NCI-H2171 (cell line): ENCODE measurements at regions not wholly inside any gene's neighbourhood (a gene's known extent, or its start where the extent isn't known, plus 50 kb on each side); places are given as distances from the start of the nearest gene placed in this dataset.

ENCODE experiments used
- DNase-seq: peaks from one replicate; lab custom pipeline; 2025; lab: John Stamatoyannopoulos, UW

DNA sequence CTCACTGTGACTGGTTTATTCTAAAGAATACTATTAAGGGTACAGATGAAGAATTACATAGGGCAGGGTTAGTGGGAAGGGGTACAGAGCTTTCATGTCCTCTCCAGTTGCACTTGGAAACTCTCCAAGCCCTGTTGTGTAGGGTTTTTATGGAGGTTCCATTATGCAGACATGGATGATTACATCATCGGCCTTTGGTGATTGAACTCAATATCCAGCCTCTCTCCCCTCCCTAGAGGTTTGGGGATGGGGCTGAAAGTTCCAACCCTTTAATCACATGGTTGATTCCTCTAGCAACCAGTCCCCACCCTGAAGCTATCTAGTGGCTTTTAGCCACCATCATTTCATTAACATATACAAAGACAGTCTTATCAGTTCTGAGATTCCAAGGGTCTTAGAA is 472.6 kb downstream of the BUD13 start:
- no peak for DNase-seq

DNA sequence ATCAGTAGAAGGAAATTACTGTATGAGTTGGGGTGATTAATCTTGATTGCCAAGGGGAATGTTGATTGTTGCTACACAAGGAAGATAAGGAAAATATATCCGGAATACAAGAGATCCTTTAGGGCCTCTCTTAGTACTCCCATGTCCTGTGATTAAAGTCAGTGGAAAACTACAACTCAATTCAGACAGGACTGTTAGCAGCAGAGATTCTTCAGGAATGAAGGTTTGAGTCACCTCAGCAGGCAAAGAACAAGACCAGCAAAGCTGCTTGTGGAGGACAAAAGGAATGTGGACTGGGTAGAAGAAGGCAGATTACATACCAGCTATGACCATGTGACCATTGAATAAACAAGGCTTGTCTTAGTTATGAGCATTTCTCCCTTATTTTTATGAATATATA is 478.2 kb downstream of the BUD13 start:
- DNase-seq, result no peak

DNA sequence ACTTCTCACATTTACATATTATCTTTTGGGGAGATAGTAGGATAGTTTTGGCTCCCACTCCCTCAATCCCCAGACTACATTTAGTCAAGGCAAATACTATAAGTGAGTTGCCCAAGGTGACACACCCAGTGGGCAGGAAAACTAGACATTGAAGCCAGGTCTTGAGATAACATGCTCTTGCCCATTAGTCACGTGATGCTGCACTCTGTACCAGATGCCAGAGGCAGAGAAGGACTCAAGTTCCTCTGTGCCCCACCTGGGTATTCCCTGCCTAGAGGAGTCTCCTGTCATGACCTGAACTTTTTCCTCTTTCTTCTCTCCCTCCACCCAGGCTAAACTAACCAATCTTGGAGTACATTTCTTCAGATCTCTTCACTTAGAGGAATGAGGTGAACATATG is 484.9 kb downstream of the BUD13 start:
- no peak for DNase-seq

DNA sequence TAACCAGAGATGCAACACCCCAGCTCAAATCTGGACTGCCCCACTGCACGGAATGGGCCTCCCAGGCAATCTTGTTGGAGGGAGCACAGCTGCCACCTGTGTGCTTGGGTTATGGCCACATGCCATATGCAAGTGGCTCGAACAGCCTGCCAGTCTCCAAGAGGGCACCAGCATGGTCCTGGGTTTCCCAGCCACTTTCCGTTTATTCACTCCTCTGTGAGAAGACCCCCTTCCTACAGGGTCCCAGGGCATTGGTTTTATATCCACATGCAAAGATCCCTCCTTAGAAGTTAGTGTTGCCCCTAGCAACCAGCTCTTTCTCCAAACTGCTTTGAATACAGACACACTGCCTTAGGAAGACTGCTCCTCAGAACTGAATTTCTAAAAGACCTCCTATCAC is 487.8 kb downstream of the BUD13 start:
- DNase-seq, result no peak

DNA sequence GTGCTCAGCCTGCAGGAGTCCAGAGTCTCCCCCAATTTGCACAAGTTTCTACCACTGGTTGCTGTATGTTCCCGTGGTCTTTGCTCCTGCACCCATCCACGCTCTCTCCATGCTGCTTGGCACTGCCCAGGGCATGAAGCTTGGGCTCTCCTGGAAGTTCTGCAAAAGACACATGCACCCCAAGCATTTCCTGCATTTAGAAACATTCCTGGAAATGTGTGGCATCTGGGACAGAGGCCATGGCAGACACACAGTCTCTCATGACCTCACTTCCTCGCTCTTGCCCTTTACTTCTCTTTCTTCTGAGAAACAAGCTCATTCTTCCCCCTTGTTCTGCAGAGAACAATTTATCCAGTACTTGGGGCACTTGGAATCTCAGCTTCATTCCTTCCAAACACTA is 489.5 kb downstream of the BUD13 start:
- no peak for DNase-seq

DNA sequence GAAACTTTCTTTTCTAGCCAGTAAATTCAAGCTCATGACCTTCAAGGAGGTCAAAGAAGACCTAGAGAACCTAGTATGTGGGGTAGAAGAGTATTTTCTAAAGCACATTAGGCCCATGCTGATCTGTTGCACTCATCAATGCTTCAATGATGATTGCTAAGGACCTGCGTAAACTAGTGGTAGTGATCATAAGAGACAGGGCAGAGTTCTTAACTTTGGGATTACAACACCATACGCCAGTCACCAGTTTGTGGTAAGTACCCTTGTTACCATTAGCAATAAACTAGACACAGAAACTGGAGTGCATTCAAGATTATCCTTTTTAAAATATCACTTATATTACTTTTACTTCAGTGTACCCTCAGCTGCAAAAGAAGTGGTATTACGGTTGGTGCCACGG is 490.3 kb downstream of the BUD13 start:
- no peak for DNase-seq

DNA sequence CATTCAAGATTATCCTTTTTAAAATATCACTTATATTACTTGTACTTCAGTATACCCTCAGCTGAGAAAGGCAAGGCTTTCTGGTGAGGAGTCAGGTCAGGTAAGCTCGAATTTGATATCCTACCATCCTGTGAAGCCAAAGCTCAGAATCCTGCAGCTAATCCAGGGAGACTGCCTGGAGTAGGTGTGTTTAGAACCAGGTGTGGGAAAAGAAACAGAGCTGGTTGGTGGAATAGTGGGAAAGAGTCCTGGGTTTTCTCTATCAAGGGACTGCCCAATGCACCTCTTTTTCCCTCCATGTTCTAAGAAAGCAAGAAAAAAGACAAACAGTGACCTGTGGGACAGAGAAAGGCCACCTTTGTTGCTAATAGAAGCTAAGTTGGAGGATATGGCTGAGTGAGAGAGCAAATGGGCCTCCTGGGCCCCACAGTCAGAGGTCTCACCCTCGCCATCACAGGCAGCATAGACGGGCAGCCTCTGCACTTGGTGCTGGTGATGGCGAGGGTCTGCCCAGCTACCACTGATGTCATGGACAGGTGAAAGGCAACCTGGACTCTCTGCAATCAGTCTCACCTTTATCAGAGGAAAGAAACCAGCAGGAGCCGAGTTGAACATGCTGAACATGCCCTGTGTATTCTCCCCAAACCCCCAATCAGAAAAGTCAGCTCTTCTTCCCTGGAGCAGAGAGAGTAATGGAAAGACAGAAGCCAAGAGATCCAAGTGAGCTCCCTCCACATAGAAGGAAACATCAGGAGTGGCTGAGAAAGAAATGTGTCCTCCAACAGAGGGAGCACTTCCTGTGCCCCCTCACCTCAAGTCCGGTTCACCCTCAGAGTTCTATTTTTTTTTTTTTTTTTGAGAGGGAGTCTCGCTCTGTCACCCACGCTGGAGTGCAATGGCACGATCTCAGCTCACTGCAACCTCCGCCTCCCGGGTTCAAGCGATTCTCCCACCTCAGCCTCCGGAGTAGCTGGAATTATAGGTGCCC is 491.3 kb downstream of the BUD13 start:
- DNase-seq, result no peak

DNA sequence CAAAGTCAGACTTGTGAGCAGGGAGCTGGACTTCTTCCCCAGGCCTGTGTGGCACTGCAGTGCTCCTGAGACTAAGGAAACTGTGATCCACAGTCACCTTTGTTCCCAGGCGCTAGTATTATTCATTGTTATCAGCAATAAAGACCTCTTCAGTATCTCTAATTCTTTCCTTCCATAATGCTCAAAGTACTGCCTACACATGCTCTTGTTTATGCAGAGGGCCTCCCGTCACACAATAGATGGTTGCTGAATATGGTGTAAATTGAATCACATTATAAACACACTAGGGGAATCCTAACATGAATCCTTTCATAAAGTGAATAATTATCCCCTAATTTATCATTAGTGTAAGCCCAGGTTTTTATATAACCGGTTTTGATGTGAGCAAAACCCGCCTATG is 493.3 kb downstream of the BUD13 start:
- DNase-seq, result no peak

DNA sequence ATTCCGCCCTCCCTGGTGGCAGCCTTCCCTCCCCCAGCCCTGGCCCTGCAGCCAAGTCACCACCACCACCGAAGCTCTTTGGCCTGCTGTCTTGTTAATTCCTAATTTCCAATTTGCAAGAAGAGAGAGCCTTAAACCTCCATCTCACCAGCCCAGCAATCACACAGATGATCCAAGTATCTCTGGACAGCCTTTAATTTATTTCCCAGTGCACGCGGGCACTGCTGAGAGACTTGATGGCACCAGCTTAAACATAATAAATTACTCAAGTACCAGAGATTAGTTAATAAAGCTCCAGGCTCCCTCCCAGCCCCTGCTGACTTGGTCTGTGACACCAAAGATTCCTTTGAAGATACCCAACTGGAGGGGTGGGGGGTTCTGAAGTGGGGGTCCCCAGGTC is 494.7 kb downstream of the BUD13 start:
- no peak for DNase-seq

DNA sequence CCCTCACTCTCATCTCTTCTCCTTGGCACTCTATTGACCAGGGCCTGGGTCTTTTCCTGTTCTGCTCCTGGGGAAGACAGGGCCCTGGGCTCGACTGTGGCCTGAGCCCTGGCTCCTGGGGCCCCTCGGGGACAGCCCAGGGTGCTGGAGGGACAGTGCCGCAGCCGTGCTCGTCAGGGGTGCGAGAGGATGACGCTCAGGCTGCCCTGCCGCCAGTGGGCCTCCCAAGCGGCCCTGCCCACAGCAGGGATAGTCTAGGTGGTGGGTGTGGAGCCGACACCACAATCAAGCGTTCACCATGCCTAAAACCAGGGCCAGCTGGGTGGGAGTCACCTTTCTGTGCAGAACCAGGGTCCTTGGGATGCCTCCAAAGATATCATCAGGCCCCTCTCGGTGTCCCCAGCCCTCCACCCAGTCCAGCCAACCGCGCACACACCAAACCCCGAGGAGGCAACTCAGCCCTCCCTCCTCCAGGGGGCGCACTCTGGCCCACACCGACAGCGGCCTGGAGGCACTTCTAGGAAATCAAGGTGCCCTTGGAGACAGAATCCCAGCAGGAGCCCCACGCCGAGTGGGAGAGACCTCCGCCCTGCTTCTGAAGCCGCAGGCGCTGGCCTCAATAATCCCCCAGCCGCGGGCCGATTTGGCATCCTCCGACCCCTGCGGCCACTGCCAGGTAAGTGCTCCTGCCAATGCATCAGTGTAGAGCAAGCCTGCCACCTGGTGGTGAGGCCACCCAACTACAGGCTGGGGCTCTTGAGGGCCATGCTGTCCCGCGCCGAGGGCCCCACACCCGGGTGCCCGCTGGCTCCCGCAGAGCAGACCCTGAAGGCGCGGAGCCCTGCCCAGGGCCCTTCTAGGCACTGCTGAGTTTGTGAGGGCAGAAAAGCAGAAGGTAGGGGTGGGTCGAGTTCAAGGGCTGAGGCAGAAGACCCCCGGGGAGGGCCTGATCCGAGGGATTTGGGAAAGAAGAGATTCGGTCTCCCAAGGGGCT is 496.4 kb downstream of the BUD13 start:
- peak; percentile 60 for DNase-seq

DNA sequence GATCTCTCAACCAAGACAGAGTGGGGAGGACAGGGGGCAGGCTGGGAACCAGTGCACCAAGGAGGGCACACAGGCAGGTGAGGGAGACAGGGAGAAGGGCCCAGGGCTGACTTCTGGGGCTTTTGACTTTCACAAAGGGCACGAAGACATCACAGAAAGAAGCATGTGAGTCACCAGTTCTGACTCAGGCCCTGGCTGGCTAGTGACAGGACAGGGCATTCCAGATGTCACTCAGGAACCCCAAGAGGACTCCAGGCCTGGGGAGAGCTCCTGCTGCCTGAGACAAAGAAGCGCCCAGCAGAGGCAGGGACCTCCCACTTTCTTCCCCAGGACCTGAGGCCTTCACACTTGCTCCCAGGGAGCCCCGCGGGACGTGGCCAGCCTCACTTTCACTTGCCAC is 497.2 kb downstream of the BUD13 start:
- no peak for DNase-seq

DNA sequence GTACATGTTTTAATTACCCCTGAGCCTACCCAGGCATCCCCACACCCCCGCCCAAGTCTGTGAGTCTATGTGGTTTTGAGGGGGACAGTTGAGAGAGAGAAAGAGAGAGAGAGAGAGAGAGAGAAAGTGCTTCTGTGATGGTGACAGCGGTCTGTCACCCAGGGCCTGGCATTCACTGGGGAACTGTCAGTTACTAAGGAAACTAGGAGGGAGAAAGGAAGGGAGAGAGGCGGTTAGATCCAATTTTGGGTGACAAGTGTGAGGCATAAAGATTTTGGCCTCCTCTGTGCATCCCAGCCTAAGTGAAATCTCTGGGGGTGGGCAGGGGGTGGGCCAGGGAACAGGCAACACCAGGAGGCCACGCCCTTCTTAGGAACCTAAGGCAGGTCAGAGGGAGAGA is 498.3 kb downstream of the BUD13 start:
- DNase-seq, result no peak

DNA sequence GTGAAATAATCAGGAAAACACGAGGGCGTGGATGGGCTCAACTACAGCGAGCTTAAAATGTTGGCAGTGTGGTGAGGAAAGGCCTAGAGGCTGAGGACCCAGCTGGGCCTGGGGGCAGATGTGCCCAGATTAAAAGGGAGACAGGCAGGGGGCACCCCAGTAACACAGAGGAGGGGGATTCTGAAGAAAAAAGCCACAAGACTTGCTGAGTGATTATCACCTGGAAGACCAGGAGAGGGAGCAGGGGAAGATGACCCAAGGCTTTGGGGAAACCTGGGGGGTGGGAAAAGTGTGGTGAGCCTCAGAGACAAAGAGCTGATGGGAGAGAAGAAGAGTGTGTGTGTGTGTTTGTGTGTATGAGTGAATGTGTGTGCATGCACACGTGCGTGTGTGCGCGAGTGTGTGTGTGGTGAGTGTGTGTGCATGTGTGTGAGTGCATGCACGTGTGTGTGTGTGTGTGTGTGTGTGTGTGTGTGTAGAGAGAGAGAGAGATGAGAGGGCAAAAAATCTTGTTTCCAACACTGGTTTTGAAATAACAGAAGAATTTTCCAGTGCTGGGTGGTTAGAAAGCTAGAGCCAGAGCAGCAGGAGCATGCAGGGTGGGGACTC is 500.5 kb downstream of the BUD13 start:
- DNase-seq, result no peak

DNA sequence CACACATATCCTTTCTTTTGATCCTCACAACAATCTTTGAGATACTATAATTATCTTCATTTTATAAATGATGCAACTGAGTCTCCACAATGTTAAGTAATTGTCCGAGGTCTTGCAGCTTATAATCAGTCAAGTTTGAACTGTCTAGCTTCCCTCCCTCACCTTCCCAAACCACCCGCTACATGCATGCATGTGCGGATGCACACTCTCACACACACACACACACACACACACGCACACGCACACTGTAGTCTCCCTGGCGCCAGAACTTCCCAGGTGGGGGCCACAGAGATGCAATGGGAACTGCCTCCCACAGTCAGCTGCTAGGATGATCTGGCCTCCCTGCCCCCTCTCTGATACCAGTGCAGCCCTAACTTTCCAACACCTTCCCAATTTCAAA is 501.3 kb downstream of the BUD13 start:
- DNase-seq, result no peak

DNA sequence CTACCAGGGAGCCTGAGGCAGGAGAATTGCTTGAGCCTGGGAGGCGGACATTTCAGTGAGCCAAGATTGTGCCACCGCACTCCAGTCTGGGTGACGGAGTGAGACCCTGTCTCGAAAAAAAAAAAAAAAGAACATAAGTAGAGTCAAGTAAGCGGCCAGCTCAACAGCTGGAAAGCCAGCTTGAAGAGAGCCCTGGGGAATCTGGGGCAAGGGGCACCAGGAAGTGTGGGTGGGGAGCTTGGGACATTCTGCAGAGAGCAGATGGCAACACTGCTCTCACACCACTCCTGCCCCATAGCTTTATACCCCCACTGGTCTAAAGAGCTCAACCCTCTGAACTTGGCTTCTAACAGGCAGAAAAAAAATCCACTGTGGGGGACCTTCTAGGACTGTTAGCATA is 505.6 kb downstream of the BUD13 start:
- no peak for DNase-seq

DNA sequence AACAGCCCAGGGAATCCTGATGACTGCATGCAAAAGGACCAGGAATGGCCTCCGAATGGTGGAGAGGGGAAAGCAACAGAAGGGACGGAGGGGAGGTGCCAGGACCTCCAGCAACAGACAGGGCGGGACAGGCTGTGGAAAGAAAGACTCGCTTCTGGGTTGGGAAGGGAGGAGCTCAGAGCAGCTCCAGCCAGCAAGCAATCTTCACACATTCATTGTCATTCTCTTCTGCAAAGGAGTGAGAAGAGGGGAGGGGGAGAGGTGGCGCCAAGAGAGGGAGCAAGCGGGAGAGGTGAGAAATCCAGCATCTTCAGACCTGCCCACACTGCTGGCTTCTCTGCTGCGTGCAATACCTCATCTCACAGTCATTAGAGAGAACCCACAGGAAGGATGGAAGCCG is 509.0 kb downstream of the BUD13 start:
- no peak for DNase-seq

DNA sequence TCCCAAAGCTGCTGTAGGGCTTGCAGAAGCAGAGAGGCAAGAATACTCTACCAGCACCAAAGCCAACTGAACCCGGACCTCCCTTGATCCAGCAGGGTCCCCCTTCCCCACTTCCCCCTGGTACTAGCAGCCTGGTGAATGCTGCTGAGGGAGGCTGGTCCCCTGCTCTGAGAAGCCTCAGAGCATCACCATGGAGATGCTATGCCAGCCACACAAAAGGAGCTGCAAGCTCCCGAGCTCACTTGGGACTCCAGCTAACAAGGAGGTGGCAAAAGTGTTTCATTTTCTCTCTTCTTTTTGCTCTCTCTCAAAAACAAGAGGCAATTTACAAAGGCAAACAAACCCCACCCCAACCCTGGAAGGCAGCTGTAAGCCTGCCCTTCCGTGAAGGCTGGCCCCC is 509.8 kb downstream of the BUD13 start:
- DNase-seq, result no peak

DNA sequence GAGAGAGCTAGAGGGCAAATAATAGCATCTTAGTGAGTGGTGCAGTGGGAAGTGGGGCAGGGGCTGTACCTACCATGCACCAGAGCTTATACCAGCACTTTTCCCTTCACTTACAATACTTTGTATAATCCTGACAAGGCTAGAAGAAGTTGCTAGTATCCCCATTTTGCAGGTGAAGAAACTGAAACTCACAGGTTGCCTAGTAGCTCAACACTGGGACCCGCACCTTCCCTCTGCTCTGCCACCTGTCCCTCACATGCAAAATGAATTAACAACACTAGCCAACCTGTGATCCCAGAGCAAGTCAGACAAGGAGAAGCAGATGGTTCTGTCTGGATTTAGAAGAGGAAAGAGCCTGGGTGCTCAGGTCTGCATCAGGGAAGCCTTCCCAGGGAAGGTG is 510.4 kb downstream of the BUD13 start:
- DNase-seq, result no peak

DNA sequence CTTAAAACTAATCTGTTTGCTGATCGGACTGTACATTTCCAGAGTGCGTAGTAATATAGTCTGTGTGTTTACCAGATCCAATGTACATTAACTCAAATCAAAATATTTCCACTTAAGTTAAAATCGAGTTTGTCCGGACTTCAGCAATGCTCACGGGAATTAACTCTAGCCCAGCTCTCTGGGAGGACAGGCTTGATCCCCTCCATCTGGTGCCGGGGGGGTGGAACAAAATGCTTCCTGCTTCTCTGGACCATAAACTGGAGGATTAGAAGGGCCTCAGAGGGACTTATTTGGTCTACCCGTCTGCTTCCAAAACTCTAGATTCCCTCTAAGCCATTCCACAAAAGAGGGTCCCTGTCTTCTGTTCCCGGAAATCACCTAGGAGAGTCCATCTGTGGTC is 511.2 kb downstream of the BUD13 start:
- no peak for DNase-seq

DNA sequence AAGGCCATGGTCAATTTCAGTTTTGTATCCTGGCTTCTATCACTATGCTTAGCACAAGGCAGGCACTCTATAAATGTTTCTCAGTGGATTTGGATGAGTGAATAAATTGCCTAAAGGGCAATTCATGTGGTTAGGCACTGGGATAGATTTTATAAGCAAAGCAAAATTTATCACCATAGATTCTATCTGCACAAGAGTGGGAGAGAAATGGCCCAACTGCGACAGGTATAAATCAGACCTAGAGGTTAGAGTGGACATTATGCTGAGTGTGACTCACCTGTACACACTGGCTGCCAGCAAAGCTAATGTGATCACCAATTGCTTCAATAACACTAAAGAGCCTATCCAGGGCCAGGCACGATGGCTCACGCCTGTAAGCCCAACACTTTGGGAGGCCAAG is 514.0 kb downstream of the BUD13 start:
- DNase-seq, result no peak

DNA sequence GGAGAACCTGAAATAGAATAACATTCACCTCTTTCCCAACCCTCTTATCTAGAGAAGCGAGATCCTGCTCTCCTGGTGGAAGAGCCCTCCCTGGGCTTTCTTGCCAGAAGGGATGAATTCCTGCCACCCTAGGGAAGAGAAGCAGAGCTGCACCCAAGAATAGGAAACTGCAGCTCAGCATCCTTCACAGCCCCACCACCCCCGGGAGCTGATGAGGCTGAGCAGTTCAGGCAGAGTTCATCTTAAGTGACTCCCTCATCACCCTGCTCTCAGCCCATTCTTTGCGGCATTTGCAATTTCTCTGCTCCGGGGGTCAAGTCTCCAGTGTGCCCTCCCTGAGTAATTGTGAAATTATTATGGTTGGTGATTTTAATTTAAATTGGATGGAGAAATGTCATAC is 514.9 kb downstream of the BUD13 start:
- DNase-seq, result no peak

DNA sequence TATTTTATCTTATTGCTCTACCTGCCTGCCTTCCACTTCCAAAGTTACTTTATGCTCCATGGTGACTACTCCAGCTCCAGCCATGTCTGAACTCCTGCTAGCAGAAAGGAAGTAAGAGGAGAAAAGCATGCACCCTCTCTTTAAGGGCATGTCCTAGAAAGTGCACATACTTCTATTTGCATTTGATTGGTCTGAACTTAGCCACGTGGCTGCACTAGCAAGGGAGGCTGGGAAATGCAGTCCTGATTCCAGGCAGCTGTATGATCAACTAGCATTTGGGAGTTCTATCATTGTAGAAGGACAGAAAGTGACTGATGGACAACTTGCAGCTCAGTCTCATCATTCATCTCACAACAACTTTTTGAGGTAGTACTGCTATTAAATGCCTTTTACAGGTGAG is 515.7 kb downstream of the BUD13 start:
- DNase-seq, result no peak
